Stimulated activated effector memory CD8-positive, alpha-beta T cell treated with anti-CD3 and anti-CD28 coated beads, Interleukin-12 subunit alpha, Interleukin-12 subunit beta, amount 100 ng/mL, for 72 hours (primary cell): ENCODE measurements at regions not wholly inside any gene's neighbourhood (a gene's known extent, or its start where the extent isn't known, plus 50 kb on each side); places are given as distances from the start of the nearest gene placed in this dataset.

ENCODE experiments used
- ATAC-seq: fragments of 150-1000 bp; cut with Tn5 transposase; 2 replicates; pipeline ENCODE4 v1.10.0; 2021
- DNase-seq, 2 donors: peaks; one replicate each; pipeline ENCODE4 v3.0.0; 2021 to 2022; ENCODE audit warnings: low spot score in 2 of 2
- H3K27ac Mint-ChIP-seq: one replicate; pipeline ENCODE4 v1.8.0; 2022; ENCODE audit warnings: mild to moderate bottlenecking, mixed read lengths
- H3K36me3 Mint-ChIP-seq: one replicate; pipeline ENCODE4 v1.8.0; 2022; ENCODE audit warnings: mild to moderate bottlenecking, mixed read lengths
- H3K4me1 Mint-ChIP-seq: one replicate; pipeline ENCODE4 v1.8.0; 2022; ENCODE audit warnings: mixed read lengths
- H3K4me3 Mint-ChIP-seq: one replicate; pipeline ENCODE4 v1.8.0; 2022; ENCODE audit warnings: mild to moderate bottlenecking, mixed read lengths
- H3K9me3 Mint-ChIP-seq: one replicate; pipeline ENCODE4 v1.8.0; 2022; ENCODE audit warnings: mixed read lengths

GRCh38 chr10:23675585-23675984, 236.7 kb downstream of the OTUD1 start:
- H3K4me1 Mint-ChIP-seq = no peaks in the 10 kb centered on the region
- H3K27ac Mint-ChIP-seq = no peak overlapping the region
- no peaks in the 10 kb centered on the region for H3K36me3 Mint-ChIP-seq
- peaks cover 11% of the 10 kb centered on the region for H3K9me3 Mint-ChIP-seq
- no peak for DNase-seq
- ATAC-seq = no peak
- no peak overlapping the region for H3K4me3 Mint-ChIP-seq

- DNase-seq (no peak), ATAC-seq (no peak)
- H3K4me3 Mint-ChIP-seq = no peak overlapping the region
- H3K36me3 Mint-ChIP-seq = no peaks in the 10 kb centered on the region
- no peak overlapping the region for H3K27ac Mint-ChIP-seq
- no peaks in the 10 kb centered on the region for H3K4me1 Mint-ChIP-seq
- peaks cover 11% of the 10 kb centered on the region for H3K9me3 Mint-ChIP-seq
Observed at GRCh38 chr10:23676296-23676695, 237.4 kb downstream of the OTUD1 start.

- H3K4me3 Mint-ChIP-seq = no peak overlapping the region
- DNase-seq = no peak
- H3K36me3 Mint-ChIP-seq = no peaks in the 10 kb centered on the region
- peaks cover 3% of the 10 kb centered on the region for H3K9me3 Mint-ChIP-seq
- ATAC-seq = no peak
- H3K4me1 Mint-ChIP-seq = no peaks in the 10 kb centered on the region
- H3K27ac Mint-ChIP-seq = no peak overlapping the region
Observed at GRCh38 chr10:23686722-23687121, 247.8 kb downstream of the OTUD1 start.

- Mint-ChIP-seq H3K4me3 (no peak overlapping the region), H3K27ac (no peak overlapping the region), H3K4me1 (no peaks in the 10 kb centered on the region), H3K9me3 (no peaks in the 10 kb centered on the region), H3K36me3 (peaks cover 5% of the 10 kb centered on the region)
- no peak for DNase-seq
- ATAC-seq = no peak
Observed at GRCh38 chr10:23692736-23693135, 253.9 kb downstream of the OTUD1 start.

GRCh38 chr10:23693501-23693901, 254.6 kb downstream of the OTUD1 start:
- Mint-ChIP-seq H3K4me1 (no peaks in the 10 kb centered on the region), H3K4me3 (no peak overlapping the region), H3K9me3 (no peaks in the 10 kb centered on the region), H3K36me3 (peaks cover 5% of the 10 kb centered on the region), H3K27ac (no peak overlapping the region)
- ATAC-seq = no peak
- DNase-seq = no peak

- H3K9me3 Mint-ChIP-seq = no peaks in the 10 kb centered on the region
- no peak overlapping the region for H3K27ac Mint-ChIP-seq
- H3K4me1 Mint-ChIP-seq = no peaks in the 10 kb centered on the region
- DNase-seq (no peak), ATAC-seq (no peak)
- no peak overlapping the region for H3K4me3 Mint-ChIP-seq
- H3K36me3 Mint-ChIP-seq = peaks cover 5% of the 10 kb centered on the region
Observed at GRCh38 chr10:23693925-23694324, 255.1 kb downstream of the OTUD1 start.

- Mint-ChIP-seq H3K4me3 (no peak overlapping the region), H3K27ac (no peak overlapping the region), H3K4me1 (no peaks in the 10 kb centered on the region), H3K36me3 (peaks cover 5% of the 10 kb centered on the region), H3K9me3 (no peaks in the 10 kb centered on the region)
- DNase-seq = no peak
- ATAC-seq = no peak
Observed at GRCh38 chr10:23694446-23694920, 255.6 kb downstream of the OTUD1 start.

- ATAC-seq = no peak
- H3K4me1 Mint-ChIP-seq = no peaks in the 10 kb centered on the region
- DNase-seq = no peak
- H3K27ac Mint-ChIP-seq = no peak overlapping the region
- no peak overlapping the region for H3K4me3 Mint-ChIP-seq
- no peaks in the 10 kb centered on the region for H3K9me3 Mint-ChIP-seq
- peaks cover 5% of the 10 kb centered on the region for H3K36me3 Mint-ChIP-seq
Observed at GRCh38 chr10:23694921-23695824, 256.3 kb downstream of the OTUD1 start.

- Mint-ChIP-seq H3K36me3 (peaks cover 5% of the 10 kb centered on the region), H3K27ac (no peak overlapping the region), H3K4me3 (no peak overlapping the region), H3K9me3 (no peaks in the 10 kb centered on the region), H3K4me1 (no peaks in the 10 kb centered on the region)
- DNase-seq (no peak), ATAC-seq (no peak)
Observed at GRCh38 chr10:23695825-23696420, 257.0 kb downstream of the OTUD1 start.

- Mint-ChIP-seq H3K4me3 (no peak overlapping the region), H3K9me3 (no peaks in the 10 kb centered on the region), H3K4me1 (no peaks in the 10 kb centered on the region), H3K36me3 (peaks cover 5% of the 10 kb centered on the region), H3K27ac (no peak overlapping the region)
- DNase-seq (no peak), ATAC-seq (no peak)
Observed at GRCh38 chr10:23696476-23696875, 257.6 kb downstream of the OTUD1 start.

- H3K36me3 Mint-ChIP-seq = no peaks in the 10 kb centered on the region
- H3K4me3 Mint-ChIP-seq = no peak overlapping the region
- no peaks in the 10 kb centered on the region for H3K4me1 Mint-ChIP-seq
- H3K27ac Mint-ChIP-seq = no peak overlapping the region
- peak; percentile 67 for ATAC-seq
- peak in 1 of 2 donors; percentile 53 for DNase-seq
- H3K9me3 Mint-ChIP-seq = no peaks in the 10 kb centered on the region
Observed at GRCh38 chr10:23702977-23703414, 264.1 kb downstream of the OTUD1 start.

GRCh38 chr10:23715363-23715762, 276.5 kb downstream of the OTUD1 start:
- no peak overlapping the region for H3K27ac Mint-ChIP-seq
- H3K4me1 Mint-ChIP-seq = no peaks in the 10 kb centered on the region
- H3K9me3 Mint-ChIP-seq = no peaks in the 10 kb centered on the region
- no peaks in the 10 kb centered on the region for H3K36me3 Mint-ChIP-seq
- no peak overlapping the region for H3K4me3 Mint-ChIP-seq
- ATAC-seq (no peak), DNase-seq (no peak)

- DNase-seq (no peak), ATAC-seq (no peak)
- Mint-ChIP-seq H3K36me3 (no peaks in the 10 kb centered on the region), H3K9me3 (no peaks in the 10 kb centered on the region), H3K27ac (no peak overlapping the region), H3K4me1 (no peaks in the 10 kb centered on the region), H3K4me3 (no peak overlapping the region)
Observed at GRCh38 chr10:23717913-23718312, 279.0 kb downstream of the OTUD1 start.

GRCh38 chr10:23718946-23719345, 280.1 kb downstream of the OTUD1 start:
- no peaks in the 10 kb centered on the region for H3K36me3 Mint-ChIP-seq
- H3K4me3 Mint-ChIP-seq = no peak overlapping the region
- no peak overlapping the region for H3K27ac Mint-ChIP-seq
- no peaks in the 10 kb centered on the region for H3K4me1 Mint-ChIP-seq
- ATAC-seq (no peak), DNase-seq (no peak)
- H3K9me3 Mint-ChIP-seq = no peaks in the 10 kb centered on the region

GRCh38 chr10:23723796-23724195, 284.9 kb downstream of the OTUD1 start:
- H3K4me3 Mint-ChIP-seq = no peak overlapping the region
- H3K27ac Mint-ChIP-seq = no peak overlapping the region
- no peaks in the 10 kb centered on the region for H3K9me3 Mint-ChIP-seq

GRCh38 chr10:23725548-23725947, 286.7 kb downstream of the OTUD1 start:
- DNase-seq (no peak), ATAC-seq (no peak)
- Mint-ChIP-seq H3K4me1 (no peaks in the 10 kb centered on the region), H3K4me3 (no peak overlapping the region), H3K27ac (no peak overlapping the region), H3K36me3 (no peaks in the 10 kb centered on the region), H3K9me3 (no peaks in the 10 kb centered on the region)

More at GRCh38 chr10:23723796-23724195, 284.9 kb downstream of the OTUD1 start:
- H3K36me3 Mint-ChIP-seq = no peaks in the 10 kb centered on the region
- no peaks in the 10 kb centered on the region for H3K4me1 Mint-ChIP-seq
- no peak for ATAC-seq
- no peak for DNase-seq
